MCF 10A (cell line): ENCODE measurements at regions not wholly inside any gene's neighbourhood (a gene's known extent, or its start where the extent isn't known, plus 50 kb on each side); places are given as distances from the start of the nearest gene placed in this dataset.

Experiments used
- BruUV-seq: library from RNA; stranded (reverse); fragments of 400-500 nt; replicated peaks from 2 replicates; lab custom pipeline; 2021; lab: Mats Ljungman, UMichigan
- CTCF ChIA-PET: fragments of 300-600 bp; sonication (Branson Sonifier 250); formaldehyde crosslinking; extraction: SDS; loops from one replicate; lab custom pipeline; 2021; ENCODE audit warnings: antibody characterized with exemption, inconsistent platforms; lab: Yijun Ruan, JAX
- POLR2A ChIA-PET: fragments of 300-600, 350-650 bp; sonication (Branson Sonifier 250); formaldehyde crosslinking; extraction: SDS; loops from one replicate; lab custom pipeline; 2020; ENCODE audit warnings: antibody characterized with exemption, inconsistent platforms; lab: Yijun Ruan, JAX
- DNase-seq: peaks from one replicate; pipeline ENCODE4 v3.0.0-alpha.2; 2018; ENCODE audit not compliant: unreplicated experiment
- H3K27ac Mint-ChIP-seq: one replicate; pipeline ENCODE4 v1.8.0; 2022; ENCODE audit warnings: mild to moderate bottlenecking, low read depth, mixed read lengths; ENCODE audit not compliant: unreplicated experiment
- H3K27me3 Mint-ChIP-seq: one replicate; pipeline ENCODE4 v1.8.0; 2022; ENCODE audit warnings: mixed read lengths; ENCODE audit not compliant: insufficient read depth, unreplicated experiment
- H3K36me3 Mint-ChIP-seq: one replicate; pipeline ENCODE4 v1.8.0; 2022; ENCODE audit warnings: mild to moderate bottlenecking, moderate library complexity, mixed read lengths; ENCODE audit not compliant: insufficient read depth, unreplicated experiment
- H3K4me1 Mint-ChIP-seq: one replicate; pipeline ENCODE4 v1.8.0; 2022; ENCODE audit warnings: mixed read lengths; ENCODE audit not compliant: insufficient read depth, unreplicated experiment
- H3K4me3 Mint-ChIP-seq: one replicate; pipeline ENCODE4 v1.8.0; 2022; ENCODE audit warnings: mild to moderate bottlenecking, moderate library complexity, mixed read lengths; ENCODE audit not compliant: unreplicated experiment
- H3K9me3 Mint-ChIP-seq: one replicate; pipeline ENCODE4 v1.8.0; 2022; ENCODE audit warnings: mixed read lengths; ENCODE audit not compliant: unreplicated experiment
- CTCF ChIP-seq: fragments of 200-600 bp; IDR thresholded peaks from one replicate; pipeline ENCODE4 v1.8.0; 2022; ENCODE audit warnings: antibody characterized with exemption, mild to moderate bottlenecking; ENCODE audit not compliant: unreplicated experiment
- intact Hi-C: fragments of 100-400 bp; cut with micrococcal nuclease; formaldehyde crosslinking; loops from 2 replicates; pipeline ENCODE4 v1.14.1; 2022

- POLR2A ChIA-PET, result interaction anchor here (0.6 to 3.3 kb wide), 3 partner anchors 15 to 33 kb away, joined by 3 to 14 read pairs (median 3); no protein-coding TSS in a partner anchor
- no TSS peak for BruUV-seq
- no peaks in the 10 kb centered on the region for H3K36me3 Mint-ChIP-seq
- no peak overlapping the region for H3K4me3 Mint-ChIP-seq
- H3K27ac Mint-ChIP-seq, result no peak overlapping the region
- TF ChIP-seq CTCF, result no peak
- no peak for DNase-seq
- H3K4me1 Mint-ChIP-seq, result peaks cover 11% of the 10 kb centered on the region
- CTCF ChIA-PET, result interaction anchor here (0.6 kb wide), 1 partner anchor 56 kb away, joined by 4 read pairs; no protein-coding TSS in a partner anchor
- H3K9me3 Mint-ChIP-seq, result no peaks in the 10 kb centered on the region
- H3K27me3 Mint-ChIP-seq, result no peaks in the 10 kb centered on the region
- intact Hi-C loops, result no loop called here
These were observed 61.0 kb upstream of the ATP1A1 start for GRCh38 chr1:116311756-116312680.

- Mint-ChIP-seq H3K4me3 (no peak overlapping the region), H3K27ac (no peak overlapping the region), H3K9me3 (no peaks in the 10 kb centered on the region), H3K36me3 (no peaks in the 10 kb centered on the region), H3K4me1 (peaks cover 11% of the 10 kb centered on the region), H3K27me3 (no peaks in the 10 kb centered on the region)
- DNase-seq, result no peak
- TF ChIP-seq CTCF, result no peak
- CTCF ChIA-PET, result interaction anchor here (0.6 kb wide), 1 partner anchor 1106 kb away, joined by 3 read pairs; no protein-coding TSS in a partner anchor
- intact Hi-C loops, result no loop called here
- no TSS peak for BruUV-seq
- POLR2A ChIA-PET, result interaction anchor here (0.6 to 1.1 kb wide), 2 partner anchors 14 to 32 kb away, joined by 3 read pairs; no protein-coding TSS in a partner anchor
These were observed 60.4 kb upstream of the ATP1A1 start for GRCh38 chr1:116312681-116313069.

DNA sequence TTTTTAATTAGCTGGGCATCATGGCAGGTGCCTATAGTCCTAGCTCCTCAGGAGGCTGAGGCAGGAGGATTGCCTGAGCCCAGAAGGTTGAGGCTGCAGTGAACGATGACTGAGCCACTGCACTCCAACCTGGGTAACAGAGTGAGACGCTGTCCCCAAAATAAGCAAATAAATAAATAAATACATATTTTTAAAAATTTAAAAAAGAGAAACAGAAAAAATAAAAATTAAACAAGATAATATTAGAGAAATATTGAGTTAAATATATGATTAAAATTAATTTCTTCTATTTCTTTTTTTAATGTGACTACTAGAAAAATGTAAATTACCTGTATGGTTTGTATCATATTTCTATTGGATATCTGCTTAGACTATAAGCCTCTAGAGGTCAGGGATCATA lies 59.3 kb upstream of the ATP1A1 start:
- POLR2A ChIA-PET, result no interaction called here
- Mint-ChIP-seq H3K4me1 (peaks cover 11% of the 10 kb centered on the region), H3K9me3 (no peaks in the 10 kb centered on the region), H3K36me3 (no peaks in the 10 kb centered on the region), H3K27ac (no peak overlapping the region), H3K4me3 (no peak overlapping the region), H3K27me3 (no peaks in the 10 kb centered on the region)
- no TSS peak for BruUV-seq
- DNase-seq, result no peak
- TF ChIP-seq CTCF, result no peak
- CTCF ChIA-PET, result no interaction called here
- intact Hi-C loops, result no loop called here

GRCh38 chr1:116314305-116314919 lies 58.6 kb upstream of the ATP1A1 start:
- DNase-seq, result peak; percentile 38
- H3K27me3 Mint-ChIP-seq, result no peaks in the 10 kb centered on the region
- no peak overlapping the region for H3K4me3 Mint-ChIP-seq
- no peak overlapping the region for H3K27ac Mint-ChIP-seq
- H3K9me3 Mint-ChIP-seq, result no peaks in the 10 kb centered on the region
- no TSS peak for BruUV-seq
- TF ChIP-seq CTCF, result no peak
- intact Hi-C loops, result no loop called here
- peaks cover 5% of the 10 kb centered on the region for H3K4me1 Mint-ChIP-seq
- no peaks in the 10 kb centered on the region for H3K36me3 Mint-ChIP-seq
- CTCF ChIA-PET, result interaction anchor here (0.8 kb wide), 1 partner anchor 161 kb away, joined by 3 read pairs; no protein-coding TSS in a partner anchor
- POLR2A ChIA-PET, result interaction anchor here (1.4 to 1.9 kb wide), 2 partner anchors 11 to 25 kb away, joined by 4 to 8 read pairs; no protein-coding TSS in a partner anchor
